CD4-positive, CD25-positive, alpha-beta regulatory T cell (primary cell): ENCODE measurements at regions not wholly inside any gene's neighbourhood (a gene's known extent, or its start where the extent isn't known, plus 50 kb on each side); places are given as distances from the start of the nearest gene placed in this dataset.

Experiments
- ATAC-seq, 2 donors: fragments of 150-1000 bp; cut with Tn5 transposase; one replicate each; pipeline ENCODE4 v1.10.0; 2021; ENCODE audit warnings: low read depth in 2 of 2, moderate number of reproducible peaks in 2 of 2, moderate library complexity in 1 of 2
- DNase-seq, 3 donors: peaks; one replicate each; pipeline versions ENCODE4 v3.0.0 to v3.0.0-alpha.2; 2012 to 2022; ENCODE audit warnings: mixed read lengths in 1 of 3
- H3K27ac ChIP-seq: one replicate; pipeline ENCODE4 v1.7.0; 2013; ENCODE audit warnings: mild to moderate bottlenecking, low read length; ENCODE audit not compliant: insufficient read depth, poor library complexity, severe bottlenecking
- H3K27me3 ChIP-seq: one replicate; pipeline ENCODE4 v1.7.0; 2013; ENCODE audit warnings: low read length; ENCODE audit not compliant: control insufficient read depth, insufficient read depth
- H3K36me3 ChIP-seq: one replicate; pipeline ENCODE4 v1.7.0; 2013; ENCODE audit warnings: mild to moderate bottlenecking, low read length, moderate library complexity; ENCODE audit not compliant: control insufficient read depth, insufficient read depth
- H3K4me1 ChIP-seq: 2 replicates; pipeline ENCODE4 v1.7.0; 2013; ENCODE audit warnings: mild to moderate bottlenecking, low read length; ENCODE audit not compliant: insufficient read depth, control insufficient read depth, poor library complexity, severe bottlenecking
- H3K4me3 ChIP-seq: one replicate; pipeline ENCODE4 v1.7.0; 2013; ENCODE audit warnings: low read depth, mild to moderate bottlenecking, low read length, moderate library complexity
- H3K9me3 ChIP-seq, 2 experiments: 1 replicate in 1 of 2; 2 replicates in 1 of 2; pipeline ENCODE4 v1.7.0; 2013; ENCODE audit warnings: low read length in 2 of 2, mild to moderate bottlenecking in 1 of 2, moderate library complexity in 1 of 2; ENCODE audit not compliant: control insufficient read depth in 2 of 2
- H3K27ac Mint-ChIP-seq, 3 donors: one replicate each; pipeline ENCODE4 v1.8.0; 2020 to 2022; ENCODE audit warnings: mild to moderate bottlenecking in 3 of 3, mixed read lengths in 3 of 3, moderate library complexity in 2 of 3
- H3K27me3 Mint-ChIP-seq: one replicate; pipeline ENCODE4 v1.8.0; 2022; ENCODE audit warnings: mild to moderate bottlenecking, mixed read lengths
- H3K36me3 Mint-ChIP-seq: one replicate; pipeline ENCODE4 v1.8.0; 2020; ENCODE audit warnings: mixed read lengths
- H3K4me1 Mint-ChIP-seq, 4 donors: one replicate each; pipeline ENCODE4 v1.8.0; 2020 to 2022; ENCODE audit warnings: mixed read lengths in 4 of 4, mild to moderate bottlenecking in 1 of 4
- H3K4me3 Mint-ChIP-seq, 4 donors: one replicate each; pipeline ENCODE4 v1.8.0; 2020 to 2022; ENCODE audit warnings: mild to moderate bottlenecking in 4 of 4, mixed read lengths in 4 of 4, moderate library complexity in 3 of 4
- H3K9me3 Mint-ChIP-seq, 7 donors: one replicate each; pipeline ENCODE4 v1.8.0; 2020 to 2022; ENCODE audit warnings: mixed read lengths in 7 of 7, mild to moderate bottlenecking in 3 of 7, moderate library complexity in 2 of 7

DNA sequence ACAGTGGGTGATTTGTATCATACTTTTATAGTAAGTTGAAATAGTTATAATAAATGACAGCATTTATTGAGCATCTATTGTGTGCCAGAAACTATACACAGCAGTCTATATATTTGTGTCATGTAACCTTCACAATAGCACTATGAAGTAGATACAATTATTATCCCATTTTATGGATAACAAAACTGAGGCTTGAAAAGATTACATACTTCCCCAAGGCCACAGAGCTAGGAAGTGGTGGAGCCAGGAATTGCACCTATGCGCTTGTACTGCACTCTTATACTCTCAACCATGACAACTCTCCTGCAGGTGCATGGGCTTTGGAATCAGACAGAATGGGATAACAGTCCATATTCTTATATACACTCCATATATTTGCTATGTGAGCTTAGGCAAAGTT, 110.6 kb upstream of the SOX5 start:
- Histone ChIP-seq H3K36me3 (no peaks in the 10 kb centered on the region), H3K9me3 (no peaks in the 10 kb centered on the region), H3K27me3 (no peaks in the 10 kb centered on the region), H3K4me3 (no peak overlapping the region), H3K27ac (no peak overlapping the region), H3K4me1 (no peaks in the 10 kb centered on the region)
- Mint-ChIP-seq H3K4me3 (no peak overlapping the region), H3K27me3 (no peaks in the 10 kb centered on the region), H3K9me3 (peaks cover 0 to 10% (median 1%) of the 10 kb centered on the region in 7 donors), H3K27ac (no peak overlapping the region), H3K36me3 (no peaks in the 10 kb centered on the region), H3K4me1 (no peaks in the 10 kb centered on the region)
- DNase-seq, result no peak
- no peak for ATAC-seq

DNA sequence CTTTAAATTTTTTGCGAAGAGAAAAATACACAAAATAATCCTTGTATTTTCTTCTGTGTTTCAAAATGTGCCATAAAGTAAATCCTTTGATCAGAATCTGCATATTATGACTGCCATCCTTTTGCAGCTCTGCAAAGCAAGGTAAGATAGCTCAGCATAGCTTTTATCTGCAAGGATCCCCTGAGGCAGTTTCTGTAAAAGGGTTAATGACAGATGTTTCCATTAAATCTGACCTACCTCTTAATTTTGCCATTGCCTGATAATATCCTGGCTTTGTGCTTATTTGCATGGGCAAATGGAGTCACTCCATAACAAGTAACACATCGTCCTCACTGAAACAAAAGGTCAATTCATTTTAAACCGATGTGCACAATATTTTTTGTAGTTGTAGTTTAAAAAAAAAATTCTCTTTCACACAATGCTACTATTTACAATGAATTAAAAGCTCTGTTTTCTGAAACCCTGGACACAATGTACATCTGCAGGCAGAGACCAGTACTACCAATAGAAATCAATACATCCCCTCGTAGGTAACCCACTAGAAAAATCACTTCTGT, 108.5 kb upstream of the SOX5 start:
- no peak overlapping the region for H3K4me3 Mint-ChIP-seq
- peaks cover 0 to 1% of the 10 kb centered on the region in 2 experiments for H3K9me3 ChIP-seq
- no peak overlapping the region for H3K4me3 ChIP-seq
- H3K36me3 Mint-ChIP-seq, result no peaks in the 10 kb centered on the region
- no peaks in the 10 kb centered on the region for H3K27me3 Mint-ChIP-seq
- no peak for DNase-seq
- H3K4me1 ChIP-seq, result no peaks in the 10 kb centered on the region
- H3K27me3 ChIP-seq, result no peaks in the 10 kb centered on the region
- peaks cover 0 to 9% (median 3%) of the 10 kb centered on the region in 7 donors for H3K9me3 Mint-ChIP-seq
- no peaks in the 10 kb centered on the region for H3K4me1 Mint-ChIP-seq
- H3K27ac ChIP-seq, result no peak overlapping the region
- no peak for ATAC-seq
- no peak overlapping the region for H3K27ac Mint-ChIP-seq
- no peaks in the 10 kb centered on the region for H3K36me3 ChIP-seq

DNA sequence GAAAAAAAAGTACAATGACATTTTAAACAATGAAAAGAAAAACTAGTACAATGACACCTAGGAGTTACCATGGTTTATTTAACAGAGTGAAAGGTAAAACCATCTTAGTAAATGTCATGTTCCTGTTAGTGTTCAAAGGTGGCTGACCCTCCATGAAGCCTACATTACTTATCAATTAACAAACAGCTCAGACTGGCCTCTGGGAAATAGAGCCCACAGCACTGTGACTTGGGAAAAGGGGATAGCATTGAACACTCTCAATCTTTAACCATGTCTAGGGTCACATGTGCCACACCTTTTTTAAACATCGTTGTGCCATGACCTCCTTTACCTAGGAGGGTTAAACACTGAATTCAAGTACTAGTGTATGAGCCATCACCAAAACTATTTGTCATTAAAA, 106.3 kb upstream of the SOX5 start:
- Histone ChIP-seq H3K36me3 (no peaks in the 10 kb centered on the region), H3K27ac (no peak overlapping the region), H3K4me3 (no peak overlapping the region), H3K27me3 (no peaks in the 10 kb centered on the region), H3K4me1 (no peaks in the 10 kb centered on the region), H3K9me3 (peaks cover 0 to 1% of the 10 kb centered on the region in 2 experiments)
- Mint-ChIP-seq H3K36me3 (no peaks in the 10 kb centered on the region), H3K27me3 (no peaks in the 10 kb centered on the region), H3K4me1 (no peaks in the 10 kb centered on the region), H3K9me3 (peaks cover 2 to 15% (median 3%) of the 10 kb centered on the region in 7 donors), H3K27ac (no peak overlapping the region), H3K4me3 (no peak overlapping the region)
- ATAC-seq, result no peak
- no peak for DNase-seq

DNA sequence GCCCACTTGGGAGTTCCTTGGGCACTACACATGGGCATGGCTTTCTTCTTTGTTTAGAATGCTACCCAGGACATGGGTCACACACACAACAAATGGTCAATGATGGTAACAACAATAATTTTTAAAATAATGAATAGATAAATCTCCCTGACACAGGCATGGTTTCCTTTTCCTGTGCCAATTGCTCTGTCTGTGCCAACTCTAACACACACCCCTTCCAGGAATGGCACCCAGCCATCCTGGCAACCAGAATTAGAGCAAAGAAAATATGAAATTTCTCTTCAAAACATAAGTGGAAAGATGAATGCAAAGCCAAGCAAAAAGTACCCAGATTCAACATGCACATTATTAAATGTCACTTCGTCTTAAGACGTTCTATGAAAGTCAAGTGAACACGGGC, 104.9 kb upstream of the SOX5 start:
- H3K4me3 Mint-ChIP-seq, result no peak overlapping the region
- no peaks in the 10 kb centered on the region for H3K36me3 ChIP-seq
- no peaks in the 10 kb centered on the region for H3K27me3 ChIP-seq
- H3K4me1 ChIP-seq, result no peaks in the 10 kb centered on the region
- H3K4me3 ChIP-seq, result no peak overlapping the region
- no peaks in the 10 kb centered on the region for H3K36me3 Mint-ChIP-seq
- H3K9me3 ChIP-seq, result peaks cover 0 to 1% of the 10 kb centered on the region in 2 experiments
- no peak overlapping the region for H3K27ac ChIP-seq
- DNase-seq (no peak), ATAC-seq (no peak)
- H3K4me1 Mint-ChIP-seq, result no peaks in the 10 kb centered on the region
- no peaks in the 10 kb centered on the region for H3K27me3 Mint-ChIP-seq
- H3K27ac Mint-ChIP-seq, result no peak overlapping the region
- H3K9me3 Mint-ChIP-seq, result peaks cover 2 to 15% (median 3%) of the 10 kb centered on the region in 7 donors

DNA sequence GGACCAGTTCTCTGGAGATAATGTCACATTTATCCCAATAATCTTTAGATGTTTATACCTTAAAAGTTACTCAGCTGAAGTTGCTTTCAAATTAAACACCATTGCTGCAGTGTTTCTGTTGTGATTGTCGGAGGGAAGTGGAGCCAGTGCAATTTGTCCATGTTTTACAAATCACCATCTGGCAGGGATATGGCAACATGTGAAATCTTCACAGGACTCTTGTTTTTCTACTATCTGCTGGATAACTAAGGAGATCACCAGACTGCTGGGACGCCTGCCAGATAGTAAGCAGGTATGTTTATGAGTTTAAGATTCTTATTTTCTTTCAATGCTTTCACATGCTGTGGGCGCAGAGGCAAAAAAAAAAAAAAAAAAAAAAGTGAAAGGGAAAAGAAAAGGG, 100.3 kb upstream of the SOX5 start:
- Mint-ChIP-seq H3K27me3 (no peaks in the 10 kb centered on the region), H3K9me3 (peaks cover 2 to 15% (median 8%) of the 10 kb centered on the region in 7 donors), H3K4me3 (no peak overlapping the region), H3K36me3 (no peaks in the 10 kb centered on the region), H3K27ac (no peak overlapping the region), H3K4me1 (no peaks in the 10 kb centered on the region)
- Histone ChIP-seq H3K4me1 (no peaks in the 10 kb centered on the region), H3K9me3 (peaks cover 0 to 5% of the 10 kb centered on the region in 2 experiments), H3K27me3 (no peaks in the 10 kb centered on the region), H3K4me3 (no peak overlapping the region), H3K36me3 (no peaks in the 10 kb centered on the region), H3K27ac (no peak overlapping the region)
- DNase-seq (no peak), ATAC-seq (no peak)

DNA sequence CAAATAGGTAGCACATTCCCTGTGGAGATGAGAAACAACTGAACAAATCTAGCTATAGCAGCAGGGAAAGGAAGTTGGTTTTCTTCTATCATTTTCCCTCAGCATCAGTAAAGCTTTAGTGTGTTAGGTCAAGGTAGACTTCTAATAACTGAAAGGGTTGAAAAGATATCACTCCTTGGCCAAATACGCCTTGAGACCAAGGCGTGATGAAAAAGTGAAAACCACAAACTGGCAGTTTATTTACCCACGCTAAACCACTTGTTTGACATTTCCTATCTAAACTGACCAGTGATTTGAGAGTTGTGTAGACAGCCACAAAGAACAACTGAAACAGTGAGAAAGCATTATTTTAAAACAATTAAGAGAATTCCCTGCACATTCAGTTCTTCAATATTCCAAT, 99.6 kb upstream of the SOX5 start:
- no peaks in the 10 kb centered on the region for H3K4me1 ChIP-seq
- no peaks in the 10 kb centered on the region for H3K4me1 Mint-ChIP-seq
- H3K9me3 ChIP-seq, result peaks cover 0 to 4% of the 10 kb centered on the region in 2 experiments
- no peaks in the 10 kb centered on the region for H3K27me3 Mint-ChIP-seq
- no peak overlapping the region for H3K4me3 Mint-ChIP-seq
- ATAC-seq (no peak), DNase-seq (no peak)
- H3K9me3 Mint-ChIP-seq, result peaks cover under 1 to 10% (median 8%) of the 10 kb centered on the region in 7 donors
- no peak overlapping the region for H3K27ac Mint-ChIP-seq
- H3K4me3 ChIP-seq, result no peak overlapping the region
- no peaks in the 10 kb centered on the region for H3K36me3 ChIP-seq
- H3K27me3 ChIP-seq, result no peaks in the 10 kb centered on the region
- H3K36me3 Mint-ChIP-seq, result no peaks in the 10 kb centered on the region
- H3K27ac ChIP-seq, result no peak overlapping the region

DNA sequence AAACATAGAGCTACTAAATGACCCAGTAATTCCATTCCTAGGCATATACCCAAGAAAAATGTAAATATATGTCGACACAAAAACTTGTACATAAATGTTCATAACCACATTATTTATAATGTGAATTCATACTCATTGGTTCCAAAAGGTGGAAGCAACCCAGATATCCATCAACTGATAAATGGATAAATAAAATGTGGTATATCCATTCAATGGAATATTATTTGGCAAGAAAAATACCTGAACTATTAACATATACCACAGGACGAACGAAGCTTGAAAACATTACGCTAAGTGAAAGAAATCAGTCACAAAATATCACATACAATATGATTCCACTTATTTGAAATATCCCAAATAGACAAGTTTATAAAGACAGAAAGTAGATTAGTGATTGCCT, 99.0 kb upstream of the SOX5 start:
- Mint-ChIP-seq H3K4me3 (no peak overlapping the region), H3K27ac (no peak overlapping the region), H3K9me3 (peaks cover 0 to 10% (median 8%) of the 10 kb centered on the region in 7 donors), H3K36me3 (no peaks in the 10 kb centered on the region), H3K27me3 (no peaks in the 10 kb centered on the region), H3K4me1 (no peaks in the 10 kb centered on the region)
- Histone ChIP-seq H3K36me3 (no peaks in the 10 kb centered on the region), H3K9me3 (peaks cover 0 to 4% of the 10 kb centered on the region in 2 experiments), H3K4me1 (no peaks in the 10 kb centered on the region), H3K27me3 (no peaks in the 10 kb centered on the region), H3K27ac (no peak overlapping the region), H3K4me3 (no peak overlapping the region)
- no peak for DNase-seq
- ATAC-seq, result no peak

DNA sequence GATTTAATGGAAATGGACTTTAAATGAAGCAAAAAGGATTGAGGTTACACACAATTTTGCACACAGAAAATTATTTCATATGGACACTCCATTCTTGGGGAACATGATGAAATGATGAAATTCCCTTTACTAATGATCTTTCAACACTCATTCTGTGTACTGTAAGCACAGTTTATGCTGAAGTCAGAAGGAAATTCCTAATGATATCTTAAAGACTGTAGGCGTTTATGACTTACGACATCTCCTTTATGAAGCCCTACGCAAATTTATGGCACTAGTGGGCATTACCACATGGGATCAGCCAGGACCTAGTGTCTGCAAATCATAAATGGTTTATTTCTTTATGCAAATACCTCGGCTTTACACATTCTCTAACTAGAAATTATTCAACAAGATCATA, 97.9 kb upstream of the SOX5 start:
- Histone ChIP-seq H3K27me3 (no peaks in the 10 kb centered on the region), H3K36me3 (no peaks in the 10 kb centered on the region), H3K4me3 (no peak overlapping the region), H3K9me3 (peaks cover 0 to 4% of the 10 kb centered on the region in 2 experiments), H3K27ac (no peak overlapping the region), H3K4me1 (no peaks in the 10 kb centered on the region)
- Mint-ChIP-seq H3K27me3 (no peaks in the 10 kb centered on the region), H3K9me3 (peaks cover 0 to 10% (median 5%) of the 10 kb centered on the region in 7 donors), H3K4me3 (no peak overlapping the region), H3K4me1 (no peaks in the 10 kb centered on the region), H3K36me3 (no peaks in the 10 kb centered on the region), H3K27ac (no peak overlapping the region)
- DNase-seq (no peak), ATAC-seq (no peak)
